GM19043 (cell line): ENCODE measurements at regions not wholly inside any gene's neighbourhood (a gene's known extent, or its start where the extent isn't known, plus 50 kb on each side); places are given as distances from the start of the nearest gene placed in this dataset.
"Not testable (repeated sequence)": the region's sequence is repeated elsewhere in the genome, so short reads cannot be mapped to it uniquely, and the experiment has no call there.

Experiments
- ATAC-seq: cut with Tn5 transposase; IDR thresholded peaks from one replicate; pipeline ENCODE4 v1.9.1; 2021; ENCODE audit warnings: low read depth; ENCODE audit not compliant: unreplicated experiment

DNA sequence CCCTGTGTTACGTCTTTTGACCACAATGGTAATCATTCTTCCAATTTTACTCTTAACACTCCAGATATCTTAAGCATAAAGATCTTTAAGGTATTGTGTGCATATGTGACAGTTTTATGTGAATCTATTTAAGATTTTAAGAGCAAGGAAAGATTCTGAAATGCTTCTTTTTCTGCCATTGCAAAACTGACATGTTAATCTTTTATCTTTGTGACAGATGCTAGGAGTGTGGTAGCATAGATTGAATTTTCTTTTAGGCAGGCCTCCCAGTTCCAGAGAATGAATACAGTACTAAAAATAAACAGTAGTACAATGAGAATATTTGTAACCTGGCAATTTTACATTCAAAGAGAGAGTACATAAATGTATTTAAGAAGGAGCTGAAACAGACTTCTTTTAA lies 232.5 kb upstream of the ZSWIM2 start:
- no peak for ATAC-seq

DNA sequence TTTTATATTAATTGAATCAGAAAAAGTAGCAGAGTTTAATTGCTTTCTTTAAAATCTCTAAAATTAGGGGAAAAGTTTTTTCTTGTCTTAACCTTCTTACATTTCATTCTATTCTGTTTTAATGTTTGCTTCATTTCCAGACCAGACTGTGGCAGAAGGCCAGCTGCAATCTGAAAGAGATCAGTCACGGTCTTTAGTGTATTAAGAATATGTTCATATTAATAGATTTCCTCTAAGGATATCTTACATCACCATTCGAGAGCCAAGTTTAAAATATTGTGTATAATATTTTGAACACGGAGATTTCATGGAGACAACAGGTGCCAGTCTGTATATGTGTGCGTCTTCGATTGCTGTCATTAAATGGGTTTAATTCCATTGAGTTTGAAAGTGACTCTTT lies 230.9 kb upstream of the ZSWIM2 start:
- ATAC-seq, result no peak

DNA sequence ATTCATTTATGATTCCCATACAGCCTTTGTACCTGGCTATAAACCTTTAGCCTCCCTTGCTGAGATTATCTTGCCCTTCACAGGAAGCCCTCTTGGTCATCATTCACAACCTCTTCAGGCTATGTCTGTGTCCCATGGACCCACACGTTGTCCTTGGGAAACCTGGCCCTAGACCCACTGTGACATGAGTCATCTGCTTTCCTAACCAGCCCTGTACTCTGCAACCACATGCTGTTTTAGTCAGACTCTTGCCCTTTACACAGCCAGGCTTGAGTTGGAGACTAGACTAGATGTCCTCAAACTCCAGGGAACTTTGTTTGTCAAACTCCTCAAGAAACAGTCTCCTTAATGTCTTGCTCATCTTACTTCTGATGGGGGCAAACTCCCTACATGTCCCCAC lies 229.3 kb upstream of the ZSWIM2 start:
- no peak for ATAC-seq

DNA sequence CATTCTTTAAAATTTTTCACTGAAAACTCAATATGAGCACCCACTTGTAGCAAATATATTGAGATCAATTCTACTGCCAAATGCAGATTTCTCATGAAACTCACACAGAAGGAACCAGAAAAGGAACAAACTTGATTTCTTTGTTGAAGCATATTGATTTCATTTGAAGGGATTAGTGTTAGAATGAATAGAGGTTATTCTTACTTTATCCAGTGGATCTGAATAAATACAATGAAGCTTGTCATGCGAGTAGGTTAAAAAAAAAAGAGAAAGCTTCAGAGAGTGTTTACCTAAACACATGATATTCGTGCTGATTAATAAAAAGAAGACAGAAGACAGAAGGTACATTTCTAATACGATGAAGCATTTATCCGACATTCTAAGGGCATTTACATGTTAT lies 226.7 kb upstream of the ZSWIM2 start:
- no peak for ATAC-seq

DNA sequence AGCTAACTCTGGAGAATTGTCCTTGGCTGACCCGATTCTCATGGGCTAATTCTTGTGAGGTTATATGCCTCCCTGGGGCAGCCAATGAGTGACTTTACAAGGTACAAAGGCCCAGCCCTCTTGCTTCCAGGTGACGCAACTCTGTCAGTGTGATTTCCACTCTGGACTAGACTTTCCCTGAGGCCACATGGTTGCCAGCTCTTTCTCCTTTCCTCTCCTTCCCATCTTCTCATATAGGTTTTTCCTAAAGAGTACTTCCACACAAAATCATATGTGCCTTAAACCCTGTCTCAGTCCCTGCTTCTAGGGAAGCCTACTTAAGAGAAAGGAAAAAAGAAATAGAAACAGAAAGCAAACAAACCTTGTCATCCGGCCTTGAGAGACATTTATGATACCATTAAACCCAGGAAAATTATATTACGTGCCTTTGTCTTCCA lies 226.2 kb upstream of the ZSWIM2 start:
- no peak for ATAC-seq

DNA sequence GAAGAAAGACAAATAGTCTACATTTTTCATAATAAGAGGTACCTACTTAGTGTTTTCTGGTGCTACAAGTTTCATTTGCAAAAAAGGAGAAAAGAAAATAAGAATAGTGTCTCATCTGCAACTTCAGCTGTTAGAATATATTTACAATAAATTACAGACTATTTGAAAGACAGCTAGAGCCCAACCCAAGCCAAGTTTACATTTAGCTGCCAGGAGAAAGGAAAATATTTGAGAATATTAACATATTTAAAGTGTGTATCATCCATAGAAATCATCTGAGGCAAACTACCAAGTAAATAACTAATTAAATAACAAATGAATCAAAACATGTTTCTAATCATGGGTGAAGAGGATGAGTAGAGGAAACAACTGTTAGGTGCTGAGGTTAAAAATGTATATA lies 209.2 kb upstream of the ZSWIM2 start:
- no peak for ATAC-seq

DNA sequence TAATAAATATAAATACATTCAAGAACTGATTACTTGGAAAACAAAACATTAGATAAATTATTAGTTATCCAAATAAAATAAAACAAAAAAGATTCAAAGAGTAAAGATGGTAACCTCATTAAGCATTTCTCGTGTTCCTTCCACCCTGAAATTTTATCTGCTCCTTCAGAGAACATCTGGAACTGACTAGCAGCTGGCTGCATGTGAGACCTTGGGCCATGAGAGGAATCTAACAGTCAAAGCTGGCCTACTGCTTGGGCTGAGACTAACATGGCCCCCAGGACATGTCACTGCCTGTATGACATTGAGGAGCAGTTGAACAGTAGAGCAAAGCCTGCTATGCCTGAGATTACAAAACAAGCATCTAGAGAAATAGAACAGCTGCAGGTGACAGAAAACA lies 208.5 kb upstream of the ZSWIM2 start:
- ATAC-seq, result no peak

DNA sequence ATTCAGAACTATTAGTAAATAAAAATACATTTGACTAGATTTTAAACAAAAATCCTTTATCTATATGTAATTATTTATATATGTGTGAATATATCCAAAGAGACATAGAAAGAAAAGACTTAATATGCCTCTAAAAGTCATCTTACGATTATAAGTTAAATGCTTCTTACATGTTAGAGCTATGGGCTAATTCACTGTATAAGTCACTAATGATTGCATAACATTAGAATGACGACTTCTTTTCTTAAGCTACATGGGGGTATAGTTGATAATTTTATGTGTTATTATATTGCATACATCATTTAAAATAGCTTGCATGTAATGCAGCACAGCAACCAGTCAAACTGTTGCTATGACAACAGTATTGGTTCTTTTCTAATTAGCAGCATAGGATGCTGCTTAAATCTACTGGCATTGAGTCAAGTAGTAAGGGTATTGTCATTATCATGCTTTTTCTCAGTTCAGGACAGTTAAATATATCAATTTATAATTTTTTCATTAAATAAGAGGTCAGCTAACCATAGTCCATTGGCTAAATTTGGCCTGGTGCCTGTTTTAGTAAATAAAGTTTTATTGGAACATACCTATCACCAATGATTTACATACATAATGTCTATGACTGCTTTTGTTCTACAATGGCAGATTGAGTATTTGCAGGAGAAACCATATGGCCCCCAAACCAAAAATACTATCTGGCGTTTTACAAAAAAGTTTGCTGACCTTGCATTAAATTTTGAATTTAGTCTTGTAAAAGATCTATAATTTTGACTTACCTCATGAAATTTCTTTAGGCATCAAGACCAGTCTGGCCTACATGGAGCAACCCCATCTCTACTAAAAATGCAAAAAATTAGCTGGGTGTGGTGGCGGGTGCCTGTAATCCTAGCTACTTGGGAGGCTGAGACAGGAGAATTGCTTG lies 207.7 kb upstream of the ZSWIM2 start:
- ATAC-seq, result no peak

DNA sequence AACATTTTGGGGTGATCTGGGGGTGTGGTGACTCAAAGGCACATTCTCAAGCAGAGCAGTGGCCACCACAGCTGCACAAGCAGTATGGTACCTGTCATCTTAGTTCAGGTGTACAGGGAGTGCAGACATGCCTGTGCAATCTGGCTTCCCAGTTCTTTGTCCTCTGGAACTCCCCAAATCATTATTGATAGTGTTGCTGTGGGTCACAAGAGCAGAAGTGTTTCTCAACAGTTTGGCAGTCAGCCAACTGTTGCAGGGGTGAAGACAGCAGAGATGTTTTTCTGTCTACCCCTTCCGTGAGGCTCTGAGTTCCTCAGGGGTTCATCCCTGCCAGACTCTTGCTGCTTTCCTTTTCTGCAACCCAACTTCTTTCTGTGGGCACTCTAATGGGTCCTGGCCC lies 206.5 kb upstream of the ZSWIM2 start:
- no peak for ATAC-seq

DNA sequence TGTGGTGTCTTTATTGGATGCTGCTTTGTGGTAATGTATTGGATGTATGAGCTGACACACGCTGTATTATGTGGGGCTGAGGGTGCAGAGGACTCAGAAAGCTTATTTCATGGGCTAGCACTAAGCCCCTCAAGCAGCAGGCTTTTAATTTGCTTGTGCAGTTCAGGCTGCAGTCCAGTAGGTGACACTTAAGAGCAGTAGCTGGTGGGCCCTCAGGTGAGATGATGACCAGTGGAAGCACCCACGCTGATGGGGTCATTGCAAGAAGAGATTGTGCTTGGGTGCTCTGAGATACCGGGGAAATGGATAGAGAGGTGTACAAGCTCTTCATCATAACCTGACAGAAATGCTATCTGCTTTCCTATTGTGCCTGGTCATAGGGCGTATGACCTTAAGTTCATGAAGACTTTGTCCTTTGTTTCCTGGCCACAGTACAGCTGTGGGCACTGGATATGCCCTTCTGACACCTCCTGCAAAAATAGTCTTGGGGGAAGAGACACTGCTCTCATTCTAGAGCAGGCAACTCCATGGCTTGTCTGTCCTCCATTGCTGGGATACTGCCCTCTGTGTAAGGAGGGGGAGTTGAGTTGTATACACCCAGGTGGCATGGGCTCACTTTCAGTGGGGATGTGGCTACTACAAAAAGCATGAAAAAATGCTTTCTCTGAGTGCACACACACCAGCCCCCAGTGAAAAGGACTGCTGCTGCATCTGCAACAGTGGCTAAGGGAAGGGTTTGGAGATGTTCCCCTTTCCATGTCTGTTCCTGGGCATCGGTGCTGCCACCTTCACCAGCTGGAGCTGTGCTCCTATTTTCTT lies 205.7 kb upstream of the ZSWIM2 start:
- no peak for ATAC-seq

DNA sequence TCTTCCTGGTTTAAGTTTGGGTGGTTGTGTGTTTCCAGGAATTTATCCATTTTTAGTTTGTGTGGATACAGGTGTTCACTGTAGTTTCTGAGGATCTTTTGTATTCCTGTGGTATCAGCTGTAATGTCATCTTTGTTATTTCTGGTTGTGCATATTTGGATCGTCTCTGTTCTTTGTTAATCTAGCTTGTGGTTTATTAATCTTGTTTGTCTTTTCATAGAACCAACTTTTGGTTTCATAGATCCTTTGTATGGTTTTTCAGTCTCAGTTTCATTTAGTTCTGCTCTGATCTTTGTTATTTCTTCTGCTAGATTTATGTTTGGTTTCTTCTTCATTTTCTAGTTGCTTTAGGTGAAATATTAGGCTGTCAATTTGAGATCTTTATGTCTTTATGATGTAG lies 202.4 kb upstream of the ZSWIM2 start:
- ATAC-seq, result peak; percentile 78

DNA sequence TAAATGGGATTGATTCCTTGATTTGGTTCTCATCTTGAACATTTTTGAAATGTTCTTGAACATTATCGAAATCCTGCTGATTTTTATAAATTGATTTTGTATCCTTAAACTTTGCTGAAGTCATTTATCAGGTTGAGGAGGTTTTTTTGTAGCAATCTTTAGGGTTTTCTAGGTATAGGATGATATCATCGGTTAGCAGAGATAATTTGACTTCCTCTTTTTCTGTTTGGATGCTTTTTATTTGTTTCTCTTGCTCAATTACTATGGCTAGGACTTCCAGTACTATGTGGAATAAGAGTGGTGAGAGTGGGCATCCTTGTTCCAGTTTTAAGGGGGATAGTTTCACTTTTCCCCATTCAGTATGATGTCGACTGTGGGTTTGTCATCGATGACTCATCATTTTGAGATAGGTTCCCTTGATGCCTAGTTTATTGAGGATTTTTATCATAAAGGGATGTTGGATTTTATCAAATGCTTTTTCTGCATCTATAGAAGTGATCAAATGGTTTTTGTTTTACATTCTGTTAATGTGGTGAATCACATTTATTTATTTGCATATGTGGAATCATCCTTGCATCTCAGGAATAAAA lies 201.5 kb upstream of the ZSWIM2 start:
- ATAC-seq, result no peak

DNA sequence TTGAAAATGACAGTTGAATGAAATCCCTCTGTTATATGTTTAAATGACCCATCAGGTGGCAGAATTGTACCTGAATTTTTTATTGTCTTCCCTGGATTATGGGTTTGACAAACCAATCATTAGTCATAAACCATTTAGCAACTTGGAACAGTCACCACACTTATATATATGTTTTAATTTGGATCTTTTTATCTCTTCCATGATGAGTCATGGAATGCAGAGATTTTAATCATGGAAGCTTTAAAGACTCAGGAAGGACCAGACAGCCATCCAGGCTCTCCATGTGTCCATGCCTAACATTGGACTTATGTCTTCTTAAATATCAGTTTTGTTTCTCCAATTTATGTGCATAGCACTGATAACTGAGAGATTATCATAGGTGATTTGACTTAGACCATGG lies 188.3 kb upstream of the ZSWIM2 start:
- no peak for ATAC-seq

DNA sequence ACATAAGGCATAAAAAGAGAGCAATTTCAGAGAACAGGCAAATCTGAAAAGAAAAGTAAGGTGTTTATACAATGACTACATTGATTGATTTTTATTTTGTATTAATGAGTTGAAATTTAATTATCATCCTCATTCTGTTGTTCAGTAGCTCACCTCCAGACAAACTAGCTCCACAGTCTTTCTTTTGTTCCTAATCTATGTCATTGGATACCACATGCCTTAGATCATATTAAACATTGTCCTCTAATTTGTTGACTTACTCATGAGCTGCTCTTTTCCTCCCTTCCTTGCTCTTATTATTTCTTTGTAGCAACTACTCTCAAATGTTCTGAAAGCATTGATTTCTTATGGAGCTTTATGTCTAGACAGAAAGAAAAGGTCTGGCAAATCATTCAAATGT lies 185.5 kb upstream of the ZSWIM2 start:
- no peak for ATAC-seq

DNA sequence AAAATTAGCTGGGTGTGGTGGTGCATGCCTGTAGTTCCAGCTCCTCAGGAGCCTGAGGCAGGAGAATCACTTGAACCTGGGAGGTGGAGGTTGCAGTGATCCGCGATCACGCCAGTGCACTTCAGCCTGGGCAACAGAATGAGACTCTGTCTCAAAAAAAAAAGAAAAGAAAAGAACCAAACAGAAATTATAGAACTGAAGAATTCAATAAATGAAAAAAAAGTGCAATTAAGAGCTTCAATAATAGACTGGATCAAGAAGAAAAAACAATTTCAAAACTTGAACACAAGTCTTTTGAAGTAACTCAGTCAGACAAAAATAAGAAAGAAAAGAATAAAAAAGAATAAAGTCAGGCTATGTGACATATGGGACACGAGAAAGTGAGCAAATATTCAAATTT lies 175.8 kb upstream of the ZSWIM2 start:
- ATAC-seq, result no peak

DNA sequence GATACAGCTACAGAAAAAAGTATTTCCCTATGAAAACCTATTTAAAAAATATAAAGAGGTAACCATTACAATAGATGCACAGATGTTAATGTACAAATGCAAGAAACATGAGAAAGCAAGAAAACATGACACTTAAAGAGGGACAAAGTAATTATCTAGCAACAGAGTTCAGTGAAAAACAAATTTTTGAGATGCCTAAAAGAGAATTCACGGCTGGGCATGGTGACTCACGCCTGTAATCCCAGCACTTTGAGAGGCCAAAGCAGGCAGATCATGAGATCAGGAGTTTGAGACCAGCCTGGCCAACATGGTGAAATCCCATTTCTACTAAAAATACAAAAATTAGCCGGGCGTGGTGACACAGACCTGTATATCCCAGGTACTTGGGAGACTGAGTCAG lies 175.0 kb upstream of the ZSWIM2 start:
- not testable (repeated sequence) for ATAC-seq

DNA sequence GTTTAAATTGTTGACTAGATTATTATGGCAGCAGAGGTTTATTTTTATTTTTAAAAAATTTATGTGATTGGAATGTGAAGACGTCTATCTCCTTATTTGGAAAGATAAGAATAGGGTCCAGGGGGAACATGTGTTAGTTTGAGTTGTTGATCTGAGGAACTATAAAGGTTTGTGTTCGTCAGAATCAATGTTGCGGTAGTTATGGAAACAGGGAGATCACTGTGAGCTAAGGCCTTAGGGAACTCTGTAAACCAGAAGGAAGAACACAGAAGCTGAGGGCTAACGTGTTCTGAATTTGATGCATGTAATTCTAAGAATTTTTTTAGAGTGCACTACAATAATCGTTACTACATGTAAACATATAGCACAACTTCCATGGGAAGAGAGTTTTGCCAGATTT lies 168.5 kb upstream of the ZSWIM2 start:
- ATAC-seq, result no peak

DNA sequence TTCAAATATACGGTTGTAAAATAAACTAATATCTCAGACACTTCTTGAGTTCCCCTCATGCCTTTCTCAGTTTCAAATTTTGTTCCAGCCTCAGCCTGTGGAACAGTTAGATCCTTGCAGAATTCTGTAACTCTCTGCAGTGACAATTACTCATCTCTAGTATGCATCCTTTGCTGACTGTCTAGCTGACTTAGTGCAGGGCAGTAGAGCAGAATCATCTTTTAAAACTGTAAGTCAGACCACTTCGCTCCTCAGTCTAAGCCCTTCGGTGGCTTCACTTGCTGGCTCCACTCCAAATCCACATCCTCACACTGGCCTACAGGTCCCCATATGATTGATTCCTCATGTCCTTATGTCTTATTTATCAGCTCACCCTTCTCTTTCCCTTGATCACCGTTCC lies 164.1 kb upstream of the ZSWIM2 start:
- no peak for ATAC-seq

DNA sequence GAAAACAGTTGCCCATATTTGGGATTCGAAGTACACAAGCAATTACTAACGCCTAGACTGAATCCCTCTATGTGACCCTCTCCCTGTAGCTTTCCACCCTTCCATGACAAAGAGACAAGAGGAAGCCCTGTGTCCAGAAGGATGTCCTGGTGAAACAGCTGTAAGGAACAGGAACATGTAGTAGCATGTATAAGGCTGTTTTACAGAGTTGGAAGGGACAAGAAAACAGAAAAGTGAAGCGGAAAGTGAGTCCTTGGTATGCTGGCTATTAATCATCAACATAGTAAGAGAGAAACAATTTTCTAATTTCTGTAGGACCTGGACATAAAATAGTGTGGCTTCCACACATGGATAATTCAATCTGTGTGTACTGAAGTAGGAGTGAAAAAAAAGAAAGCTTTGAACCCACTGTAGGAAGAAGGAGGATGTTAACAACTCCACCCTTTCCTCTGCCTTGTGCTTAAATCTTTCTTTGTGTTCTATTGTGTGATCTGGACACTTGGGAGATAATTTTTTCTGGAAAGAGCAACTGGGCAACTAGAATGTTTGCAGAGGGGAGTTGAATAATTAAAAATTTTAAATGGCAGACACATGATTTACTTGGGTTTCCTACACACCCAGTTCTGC lies 162.3 kb upstream of the ZSWIM2 start:
- no peak for ATAC-seq

DNA sequence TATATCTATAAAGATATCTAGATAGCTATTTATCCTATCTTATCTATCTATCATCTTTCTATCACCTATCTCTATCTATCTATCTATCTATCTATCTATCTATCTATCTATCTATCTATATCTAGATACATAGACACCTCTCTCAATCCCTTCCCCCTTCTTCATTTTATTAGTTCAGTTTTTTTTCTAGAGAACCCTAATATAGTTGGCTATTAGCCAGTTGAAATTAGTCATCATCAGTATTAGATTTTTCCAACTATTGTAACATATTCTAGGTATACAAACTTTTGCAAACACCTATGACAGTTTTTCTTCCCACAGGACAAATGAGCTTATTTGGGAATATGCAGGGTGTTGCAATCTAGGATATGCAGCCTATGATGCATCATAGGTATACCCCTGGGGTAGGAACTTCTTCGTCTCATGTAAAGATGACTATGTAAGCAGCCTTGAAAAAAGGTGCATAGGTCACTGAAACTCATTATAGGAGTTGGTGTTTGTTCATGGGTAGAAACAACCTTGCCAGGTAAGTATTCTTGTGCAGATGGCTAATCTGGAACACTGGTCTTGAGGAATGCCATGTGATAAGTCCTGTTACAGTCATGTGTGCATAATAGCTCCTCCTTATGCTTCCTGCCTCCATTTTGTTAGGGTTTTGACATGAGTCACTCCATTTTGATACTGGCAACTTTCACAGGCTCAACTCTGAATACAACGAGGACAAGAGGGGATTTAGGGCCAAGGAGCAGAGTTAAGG lies 160.7 kb upstream of the ZSWIM2 start:
- ATAC-seq, result no peak
